Cerebellar cortex (tissue), 1 donor: ENCODE measurements at regions not wholly inside any gene's neighbourhood (a gene's known extent, or its start where the extent isn't known, plus 50 kb on each side); places are given as distances from the start of the nearest gene placed in this dataset.

Experiments
- DNase-seq: peaks from one replicate; pipeline ENCODE4 v3.0.0-alpha.2; 2015; ENCODE audit warnings: low spot score

- no peak for DNase-seq
Measured at GRCh38 chr7:52980129-52980528, 55.3 kb upstream of the POM121L12 start.

- no peak for DNase-seq
Measured at GRCh38 chr7:52973126-52973525, 62.3 kb upstream of the POM121L12 start.

GRCh38 chr7:52962402-52963076, 72.9 kb upstream of the POM121L12 start:
- DNase-seq, result no peak

- DNase-seq, result no peak
Measured at GRCh38 chr7:52961084-52961483, 74.3 kb upstream of the POM121L12 start.

GRCh38 chr7:52959878-52960660, 75.4 kb upstream of the POM121L12 start:
- no peak for DNase-seq

GRCh38 chr7:52959336-52959735, 76.1 kb upstream of the POM121L12 start:
- no peak for DNase-seq

GRCh38 chr7:52958621-52959140, 76.8 kb upstream of the POM121L12 start:
- DNase-seq, result no peak

GRCh38 chr7:52956379-52956915, 79.0 kb upstream of the POM121L12 start:
- DNase-seq, result no peak

GRCh38 chr7:52955522-52955921, 79.9 kb upstream of the POM121L12 start:
- no peak for DNase-seq

GRCh38 chr7:52944921-52945320, 90.5 kb upstream of the POM121L12 start:
- no peak for DNase-seq

GRCh38 chr7:52940481-52940880, 95.0 kb upstream of the POM121L12 start:
- DNase-seq, result no peak

- no peak for DNase-seq
Measured at GRCh38 chr7:52938455-52939133, 96.8 kb upstream of the POM121L12 start.

- no peak for DNase-seq
Measured at GRCh38 chr7:52936750-52937149, 98.7 kb upstream of the POM121L12 start.

GRCh38 chr7:52928591-52928990, 106.8 kb upstream of the POM121L12 start:
- DNase-seq, result no peak

GRCh38 chr7:52925332-52925731, 110.1 kb upstream of the POM121L12 start:
- DNase-seq, result no peak

- no peak for DNase-seq
Measured at GRCh38 chr7:52920977-52921376, 114.5 kb upstream of the POM121L12 start.

- DNase-seq, result no peak
Measured at GRCh38 chr7:52917982-52918578, 117.4 kb upstream of the POM121L12 start.

GRCh38 chr7:52911795-52912194, 123.6 kb upstream of the POM121L12 start:
- no peak for DNase-seq

- DNase-seq, result no peak
Measured at GRCh38 chr7:52911326-52911725, 124.1 kb upstream of the POM121L12 start.

GRCh38 chr7:52909935-52910334, 125.5 kb upstream of the POM121L12 start:
- DNase-seq, result no peak

- no peak for DNase-seq
Measured at GRCh38 chr7:52909131-52909530, 126.3 kb upstream of the POM121L12 start.

GRCh38 chr7:52897713-52898112, 137.7 kb upstream of the POM121L12 start:
- DNase-seq, result no peak
